Naive B cell (primary cell): ENCODE measurements at regions not wholly inside any gene's neighbourhood (a gene's known extent, or its start where the extent isn't known, plus 50 kb on each side); places are given as distances from the start of the nearest gene placed in this dataset.

Source experiments
- ATAC-seq, 2 donors: fragments of 150-1000 bp; cut with Tn5 transposase; 2 replicates each; pipeline ENCODE4 v1.10.0; 2021; ENCODE audit warnings: low read depth in 2 of 2, mild to moderate bottlenecking in 2 of 2, moderate library complexity in 2 of 2
- DNase-seq: peaks from one replicate; pipeline ENCODE4 v3.0.0; 2022
- H3K27ac Mint-ChIP-seq, 6 donors: one replicate each; pipeline ENCODE4 v1.8.0; 2020 to 2022; ENCODE audit warnings: mild to moderate bottlenecking in 6 of 6, mixed read lengths in 6 of 6, moderate library complexity in 5 of 6, inconsistent platforms in 2 of 6
- H3K27me3 Mint-ChIP-seq, 3 donors: one replicate each; pipeline ENCODE4 v1.8.0; 2021 to 2022; ENCODE audit warnings: mixed read lengths in 3 of 3, mild to moderate bottlenecking in 1 of 3
- H3K36me3 Mint-ChIP-seq, 2 donors: one replicate each; pipeline ENCODE4 v1.8.0; 2020 to 2022; ENCODE audit warnings: mixed read lengths in 2 of 2, inconsistent platforms in 1 of 2, mild to moderate bottlenecking in 1 of 2
- H3K4me1 Mint-ChIP-seq, 3 donors: one replicate each; pipeline ENCODE4 v1.8.0; 2020 to 2022; ENCODE audit warnings: mixed read lengths in 3 of 3, inconsistent platforms in 1 of 3, mild to moderate bottlenecking in 1 of 3, moderate library complexity in 1 of 3
- H3K4me3 Mint-ChIP-seq, 8 donors: one replicate each; pipeline ENCODE4 v1.8.0; 2020 to 2022; ENCODE audit warnings: mild to moderate bottlenecking in 8 of 8, mixed read lengths in 8 of 8, moderate library complexity in 8 of 8, inconsistent platforms in 2 of 8
- H3K9me3 Mint-ChIP-seq, 7 donors: one replicate each; pipeline ENCODE4 v1.8.0; 2020 to 2022; ENCODE audit warnings: mixed read lengths in 7 of 7, mild to moderate bottlenecking in 5 of 7, inconsistent platforms in 2 of 7, moderate library complexity in 1 of 7

DNA sequence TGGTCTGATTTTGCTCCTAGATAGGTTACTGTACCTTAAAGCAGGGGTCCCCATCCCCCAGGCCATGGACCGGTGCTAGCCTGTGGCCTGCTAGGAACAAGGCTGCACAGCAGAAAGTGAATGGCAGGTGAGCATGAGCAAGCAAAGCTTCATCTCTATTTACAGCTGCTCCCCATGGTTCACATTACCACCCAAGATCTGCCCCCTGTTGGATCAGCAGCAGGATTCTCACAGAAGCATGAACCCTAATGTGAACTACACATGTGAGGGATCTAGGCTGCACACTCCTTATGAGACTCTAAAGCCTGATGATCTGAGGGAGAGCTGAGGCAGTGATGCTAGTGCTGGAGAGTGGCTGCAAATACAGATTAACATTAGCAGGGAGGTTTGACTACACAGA lies 78.1 kb downstream of the DRD1 start:
- no peak overlapping the region for H3K4me3 Mint-ChIP-seq
- no peaks in the 10 kb centered on the region for H3K36me3 Mint-ChIP-seq
- H3K27ac Mint-ChIP-seq, result no peak overlapping the region
- H3K27me3 Mint-ChIP-seq, result peaks cover 10 to 22% (median 13%) of the 10 kb centered on the region in 3 donors
- no peak for ATAC-seq
- peaks cover 0 to 1% (median 0%) of the 10 kb centered on the region in 7 donors for H3K9me3 Mint-ChIP-seq
- no peak for DNase-seq
- no peaks in the 10 kb centered on the region for H3K4me1 Mint-ChIP-seq

DNA sequence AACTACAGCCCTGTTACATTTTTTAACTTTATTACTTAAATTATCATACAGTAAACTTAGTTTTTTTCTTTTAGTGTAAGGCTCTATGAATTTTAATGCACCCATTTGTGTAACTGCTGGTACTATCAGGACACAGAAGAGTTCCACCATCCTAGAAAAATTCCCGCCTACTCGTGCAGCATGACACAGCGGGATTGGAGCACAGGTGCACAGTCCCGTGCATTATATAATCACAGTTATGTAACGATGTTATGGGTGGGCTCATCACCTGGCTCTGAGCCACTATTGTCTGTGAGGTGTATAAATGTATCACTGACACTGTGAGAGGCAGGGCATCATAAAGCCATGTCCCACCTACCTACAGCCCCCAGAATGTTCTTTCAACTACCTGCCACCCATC lies 80.7 kb downstream of the DRD1 start:
- no peak overlapping the region for H3K4me3 Mint-ChIP-seq
- no peak for ATAC-seq

DNA sequence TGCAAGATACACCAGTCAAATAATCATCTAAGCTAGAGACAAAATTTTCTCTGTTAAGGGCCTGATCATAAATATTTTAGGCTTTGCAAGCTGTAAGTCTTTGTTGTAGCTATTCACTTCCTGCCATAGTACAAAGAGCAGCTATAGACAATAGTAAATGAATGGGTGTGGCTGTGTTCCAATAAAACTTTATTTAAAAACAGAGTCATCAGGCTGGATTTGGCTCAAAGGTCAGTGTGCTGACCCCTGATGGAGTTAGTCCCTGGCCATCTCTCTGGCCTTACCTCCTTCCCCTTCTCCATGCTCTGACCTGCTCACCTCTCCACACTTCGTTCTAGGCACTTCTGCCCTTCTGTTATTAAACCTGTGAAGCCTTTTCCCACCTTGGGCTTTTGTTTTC lies 86.0 kb downstream of the DRD1 start:
- Mint-ChIP-seq H3K27ac (no peak overlapping the region), H3K36me3 (no peaks in the 10 kb centered on the region), H3K4me3 (no peak overlapping the region), H3K27me3 (peaks cover 9 to 17% (median 11%) of the 10 kb centered on the region in 3 donors), H3K9me3 (peaks cover 0 to 4% (median 2%) of the 10 kb centered on the region in 7 donors), H3K4me1 (no peaks in the 10 kb centered on the region)
- ATAC-seq, result no peak
- no peak for DNase-seq

More for the DNA sequence above, 80.7 kb downstream of the DRD1 start:
- Mint-ChIP-seq H3K36me3 (no peaks in the 10 kb centered on the region), H3K27ac (no peak overlapping the region), H3K4me1 (no peaks in the 10 kb centered on the region), H3K9me3 (peaks cover 0 to 3% (median 0%) of the 10 kb centered on the region in 7 donors), H3K27me3 (peaks cover 15 to 20% (median 15%) of the 10 kb centered on the region in 3 donors)
- no peak for DNase-seq

GRCh38 chr5:175356428-175356827 lies 87.6 kb downstream of the DRD1 start:
- DNase-seq (no peak), ATAC-seq (no peak)
- peaks cover 0 to 4% (median 2%) of the 10 kb centered on the region in 7 donors for H3K9me3 Mint-ChIP-seq
- peak overlapping the region in 1 of 6 donors; percentile 76 for H3K27ac Mint-ChIP-seq
- H3K36me3 Mint-ChIP-seq, result no peaks in the 10 kb centered on the region
- no peak overlapping the region for H3K4me3 Mint-ChIP-seq
- H3K27me3 Mint-ChIP-seq, result peaks cover 5 to 26% (median 18%) of the 10 kb centered on the region in 3 donors
- H3K4me1 Mint-ChIP-seq, result no peaks in the 10 kb centered on the region

DNA sequence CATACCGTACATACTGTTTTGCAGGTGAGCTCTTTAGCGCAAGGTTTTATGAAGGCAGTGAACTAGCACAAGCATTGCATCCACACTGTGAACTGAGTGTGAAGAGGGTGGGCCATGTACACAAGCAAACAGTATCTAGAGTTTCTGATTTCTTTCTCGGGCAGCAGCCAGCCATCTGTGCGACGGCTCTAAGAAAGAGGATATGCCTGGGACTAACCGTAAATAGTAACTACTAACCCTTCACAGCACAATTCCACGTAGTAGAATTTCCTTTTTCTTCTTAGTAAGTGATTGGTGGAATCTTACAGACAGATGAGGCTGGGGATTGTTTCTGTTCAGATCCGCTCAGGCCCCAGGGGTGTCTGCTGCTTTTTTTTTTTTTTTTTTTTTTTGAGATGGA lies 89.0 kb downstream of the DRD1 start:
- H3K4me1 Mint-ChIP-seq, result no peaks in the 10 kb centered on the region
- DNase-seq, result no peak
- ATAC-seq, result no peak
- H3K36me3 Mint-ChIP-seq, result no peaks in the 10 kb centered on the region
- H3K27ac Mint-ChIP-seq, result peak overlapping the region in 1 of 6 donors; percentile 71
- no peak overlapping the region for H3K4me3 Mint-ChIP-seq
- peaks cover 4 to 26% (median 25%) of the 10 kb centered on the region in 3 donors for H3K27me3 Mint-ChIP-seq
- H3K9me3 Mint-ChIP-seq, result peaks cover 0 to 6% (median 0%) of the 10 kb centered on the region in 7 donors

DNA sequence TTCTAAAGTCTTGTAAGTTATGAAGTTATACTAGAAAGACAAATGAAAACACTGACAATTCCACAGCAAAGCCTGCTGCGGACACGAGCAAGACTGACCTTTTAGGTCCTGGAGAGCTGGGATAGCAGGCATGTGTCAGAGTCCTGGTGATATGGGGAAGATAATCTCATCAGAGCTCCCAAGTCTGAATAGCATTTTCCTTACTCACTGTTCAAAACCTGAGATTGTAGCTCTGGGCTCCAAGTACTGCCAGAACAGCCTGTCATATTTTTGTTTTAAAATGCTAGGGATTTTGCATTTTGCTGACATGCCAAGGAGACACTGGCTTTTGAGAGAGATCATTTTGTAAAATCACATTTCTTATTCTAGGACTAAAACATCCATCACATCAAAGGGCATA lies 90.1 kb downstream of the DRD1 start:
- H3K4me3 Mint-ChIP-seq, result no peak overlapping the region
- no peak for DNase-seq
- H3K27me3 Mint-ChIP-seq, result peaks cover 5 to 26% (median 25%) of the 10 kb centered on the region in 3 donors
- no peaks in the 10 kb centered on the region for H3K4me1 Mint-ChIP-seq
- ATAC-seq, result no peak
- peaks cover 0 to 6% (median 0%) of the 10 kb centered on the region in 7 donors for H3K9me3 Mint-ChIP-seq
- no peak overlapping the region for H3K27ac Mint-ChIP-seq
- no peaks in the 10 kb centered on the region for H3K36me3 Mint-ChIP-seq

- Mint-ChIP-seq H3K9me3 (peaks cover 0 to 5% (median 2%) of the 10 kb centered on the region in 7 donors), H3K27me3 (peaks cover 9 to 26% (median 21%) of the 10 kb centered on the region in 3 donors), H3K36me3 (no peaks in the 10 kb centered on the region), H3K4me1 (no peaks in the 10 kb centered on the region), H3K4me3 (no peak overlapping the region), H3K27ac (no peak overlapping the region)
- DNase-seq, result no peak
- no peak for ATAC-seq
Observed at GRCh38 chr5:175351897-175352590, 91.9 kb downstream of the DRD1 start.

DNA sequence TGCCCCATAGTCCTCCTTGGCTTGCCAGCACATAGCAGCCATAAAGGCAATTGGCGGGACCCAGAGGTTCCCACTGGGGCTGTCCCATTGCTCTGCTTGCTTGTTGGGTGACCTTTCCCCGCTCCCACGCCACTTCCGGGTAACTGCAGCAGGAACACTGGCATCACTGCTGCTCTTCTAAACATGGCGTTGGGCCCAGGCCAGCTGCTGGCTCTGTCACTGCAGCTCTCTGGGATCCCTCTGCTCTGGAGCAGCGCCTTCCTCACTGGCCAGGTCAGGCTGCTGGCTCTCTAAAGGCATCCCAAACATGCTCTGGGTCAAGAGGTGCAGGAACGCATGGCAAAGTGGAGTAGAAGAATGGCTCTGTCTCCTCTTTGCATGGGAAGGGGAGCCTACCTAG lies 92.9 kb downstream of the DRD1 start:
- Mint-ChIP-seq H3K27me3 (peaks cover 9 to 26% (median 21%) of the 10 kb centered on the region in 3 donors), H3K27ac (no peak overlapping the region), H3K9me3 (peaks cover 0 to 5% (median 2%) of the 10 kb centered on the region in 7 donors), H3K4me1 (no peaks in the 10 kb centered on the region), H3K4me3 (no peak overlapping the region), H3K36me3 (no peaks in the 10 kb centered on the region)
- no peak for ATAC-seq
- DNase-seq, result no peak

DNA sequence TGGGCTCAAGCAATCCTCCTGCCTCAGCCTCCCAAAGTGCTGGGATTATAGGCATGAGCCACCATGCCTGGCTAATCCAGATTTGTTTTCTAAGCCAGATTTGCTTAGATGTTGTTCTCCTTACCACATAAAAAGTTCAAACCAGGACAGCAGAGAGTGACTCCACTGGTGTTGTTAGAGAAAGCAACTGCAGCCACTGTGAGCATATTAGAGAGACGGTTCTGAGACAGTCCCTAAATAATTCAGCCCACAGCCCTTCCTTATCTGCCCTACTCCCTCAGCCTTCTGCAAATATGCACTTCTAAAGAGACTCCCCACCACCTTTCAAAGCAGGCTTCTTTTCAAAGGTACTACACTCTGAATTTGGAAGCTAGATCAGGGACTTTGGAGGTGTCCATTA lies 96.1 kb downstream of the DRD1 start:
- peak overlapping the region in 1 of 6 donors; percentile 50 for H3K27ac Mint-ChIP-seq
- H3K27me3 Mint-ChIP-seq, result peaks cover 9 to 23% (median 19%) of the 10 kb centered on the region in 3 donors
- H3K9me3 Mint-ChIP-seq, result peaks cover 5 to 13% (median 6%) of the 10 kb centered on the region in 7 donors
- H3K4me1 Mint-ChIP-seq, result no peaks in the 10 kb centered on the region
- H3K4me3 Mint-ChIP-seq, result no peak overlapping the region
- ATAC-seq, result no peak
- no peaks in the 10 kb centered on the region for H3K36me3 Mint-ChIP-seq
- no peak for DNase-seq

DNA sequence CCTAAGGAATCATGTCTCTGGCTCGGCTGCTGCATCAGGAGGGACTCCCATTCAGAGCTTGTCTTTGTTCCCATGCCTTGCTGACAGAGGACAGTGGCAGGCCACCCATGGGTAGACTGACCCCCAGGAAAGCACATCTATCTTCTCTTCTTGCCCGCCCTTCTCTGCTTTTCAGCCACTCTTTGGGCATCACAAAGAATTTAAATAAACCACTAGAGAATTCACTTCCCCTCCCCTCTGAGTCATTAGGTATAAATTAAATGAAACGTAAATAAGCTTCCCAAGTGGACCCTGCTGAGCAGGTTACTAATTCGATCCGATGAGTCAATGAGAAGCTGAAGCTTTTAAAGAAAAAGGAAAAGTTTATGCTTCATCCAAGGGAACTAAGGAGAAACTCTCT lies 97.0 kb downstream of the DRD1 start:
- no peaks in the 10 kb centered on the region for H3K4me1 Mint-ChIP-seq
- no peaks in the 10 kb centered on the region for H3K36me3 Mint-ChIP-seq
- peaks cover 9 to 14% (median 12%) of the 10 kb centered on the region in 3 donors for H3K27me3 Mint-ChIP-seq
- H3K9me3 Mint-ChIP-seq, result peaks cover 5 to 13% (median 6%) of the 10 kb centered on the region in 7 donors
- H3K27ac Mint-ChIP-seq, result no peak overlapping the region
- no peak for DNase-seq
- H3K4me3 Mint-ChIP-seq, result no peak overlapping the region
- ATAC-seq, result no peak

DNA sequence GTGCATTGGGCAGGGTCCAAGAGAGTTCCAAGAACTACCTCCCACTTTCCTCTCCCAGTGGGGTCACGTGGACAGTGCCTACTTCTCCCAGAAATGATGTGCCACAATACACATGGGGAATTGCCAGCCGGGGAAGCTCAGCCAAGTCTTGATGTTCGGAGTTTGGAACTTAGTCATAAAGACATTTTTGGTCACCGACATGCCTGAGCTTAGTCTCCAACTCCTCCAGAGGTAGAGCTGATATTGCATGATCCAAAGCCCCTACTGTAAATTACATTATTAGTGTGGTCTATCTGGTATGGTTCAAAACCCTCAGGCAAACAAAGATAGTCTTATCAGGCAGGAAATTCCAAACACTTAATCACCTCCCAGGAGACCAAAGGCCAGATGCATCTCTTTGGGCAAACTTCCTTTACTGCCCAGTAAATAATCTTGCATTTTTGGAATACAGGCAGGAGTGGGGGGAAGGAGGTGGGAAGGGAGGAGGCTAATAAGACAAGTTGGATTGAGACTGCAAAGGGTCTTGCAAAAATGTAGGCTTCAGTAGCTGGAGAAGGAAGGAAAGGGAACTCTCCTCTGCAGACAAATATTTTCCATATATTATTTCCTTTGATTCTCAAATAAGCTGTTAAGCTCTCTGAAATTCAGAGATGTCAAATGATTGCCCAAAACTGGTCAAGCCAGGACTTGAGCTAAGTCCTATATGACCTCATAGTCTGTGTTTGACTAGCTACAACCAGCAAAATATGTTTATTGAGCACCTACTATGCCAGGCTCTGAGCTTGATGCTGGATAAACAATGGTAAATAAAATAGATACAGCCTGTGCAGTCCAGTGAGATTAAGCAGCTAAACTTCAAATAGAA lies 99.4 kb downstream of the DRD1 start:
- Mint-ChIP-seq H3K4me1 (no peaks in the 10 kb centered on the region), H3K4me3 (no peak overlapping the region), H3K9me3 (peaks cover 3 to 15% (median 6%) of the 10 kb centered on the region in 7 donors), H3K27ac (no peak overlapping the region), H3K27me3 (peaks cover 0 to 10% (median 0%) of the 10 kb centered on the region in 3 donors), H3K36me3 (no peaks in the 10 kb centered on the region)
- ATAC-seq, result no peak
- no peak for DNase-seq

GRCh38 chr5:175343308-175343707 lies 100.7 kb downstream of the DRD1 start:
- DNase-seq (no peak), ATAC-seq (no peak)
- Mint-ChIP-seq H3K27me3 (peaks cover 0 to 10% (median 0%) of the 10 kb centered on the region in 3 donors), H3K4me1 (no peaks in the 10 kb centered on the region), H3K27ac (no peak overlapping the region), H3K4me3 (no peak overlapping the region), H3K36me3 (no peaks in the 10 kb centered on the region), H3K9me3 (peaks cover 3 to 15% (median 6%) of the 10 kb centered on the region in 7 donors)

DNA sequence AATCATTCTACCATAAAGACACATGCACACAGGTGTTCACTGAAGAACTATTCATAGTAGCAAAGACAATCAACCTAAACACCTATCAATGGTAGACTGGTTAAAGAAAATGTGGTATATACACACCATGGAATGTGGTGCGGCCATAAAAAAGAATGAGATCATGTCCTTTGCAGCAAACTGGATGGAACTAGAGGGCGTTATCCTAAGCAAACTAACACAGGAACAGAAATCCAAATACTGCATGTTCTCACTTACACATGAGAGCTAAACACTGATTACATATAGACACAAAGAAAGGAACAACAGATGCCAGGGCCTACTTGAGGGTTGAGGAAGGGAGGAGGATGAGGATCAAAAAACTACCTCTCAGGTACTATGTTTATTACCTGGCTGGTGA lies 103.8 kb downstream of the DRD1 start:
- Mint-ChIP-seq H3K4me3 (no peak overlapping the region), H3K9me3 (peaks cover 0 to 14% (median 5%) of the 10 kb centered on the region in 7 donors), H3K27me3 (peaks cover 0 to 12% (median 0%) of the 10 kb centered on the region in 3 donors), H3K27ac (no peak overlapping the region), H3K4me1 (no peaks in the 10 kb centered on the region), H3K36me3 (no peaks in the 10 kb centered on the region)
- DNase-seq (no peak), ATAC-seq (no peak)

GRCh38 chr5:175337680-175338079 lies 106.3 kb downstream of the DRD1 start:
- Mint-ChIP-seq H3K36me3 (no peaks in the 10 kb centered on the region), H3K27ac (no peak overlapping the region), H3K9me3 (peaks cover 0 to 5% (median 0%) of the 10 kb centered on the region in 7 donors), H3K4me1 (no peaks in the 10 kb centered on the region), H3K27me3 (peaks cover 0 to 12% (median 0%) of the 10 kb centered on the region in 3 donors), H3K4me3 (no peak overlapping the region)
- ATAC-seq (no peak), DNase-seq (no peak)
